Esophagus muscularis mucosa (tissue), 3 donors: ENCODE measurements at regions not wholly inside any gene's neighbourhood (a gene's known extent, or its start where the extent isn't known, plus 50 kb on each side); places are given as distances from the start of the nearest gene placed in this dataset.

Experiments used
- POLR2AphosphoS5 ChIP-seq, 2 donors: sonication (generic); formaldehyde crosslinking; IDR thresholded peaks; one replicate each; pipeline ENCODE4 v1.6.1; 2017; ENCODE audit warnings: antibody characterized with exemption in 2 of 2
- TF ChIP-seq, protein P1 (sequence below), 3 experiments: fragments of 200-600 bp in 2 of 3; fragments of 450-650 bp in 1 of 3; sonication (generic) in 2 of 3; IDR thresholded peaks; one replicate each; pipeline ENCODE4 v1.5.1; 2017 to 2019; ENCODE audit warnings: antibody characterized with exemption in 3 of 3, mild to moderate bottlenecking in 2 of 3, moderate library complexity in 1 of 3

DNA sequence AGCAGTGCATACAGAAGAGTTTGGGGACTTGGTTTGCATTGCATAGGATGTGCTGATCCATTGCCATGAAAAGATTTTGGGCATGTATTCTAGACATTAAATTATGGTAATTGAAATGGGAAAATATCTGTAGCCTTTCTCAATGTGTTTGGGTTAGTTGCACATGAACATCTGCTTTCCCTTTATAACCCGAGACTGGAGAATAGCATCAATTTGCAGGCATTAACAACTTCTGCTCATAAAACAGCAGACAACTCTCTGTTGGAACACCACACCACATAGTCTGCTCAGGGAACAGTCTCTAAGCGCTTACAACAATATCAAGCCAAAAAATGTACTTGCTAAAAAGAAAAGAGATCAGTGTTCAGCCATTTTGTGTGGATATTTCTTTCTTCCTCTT lies 1391.1 kb upstream of the LRRTM3 start:
- no peak for TF ChIP-seq POLR2AphosphoS5 (IDR thresholded peaks at IDR 0.05)
- TF ChIP-seq, protein P1, sequence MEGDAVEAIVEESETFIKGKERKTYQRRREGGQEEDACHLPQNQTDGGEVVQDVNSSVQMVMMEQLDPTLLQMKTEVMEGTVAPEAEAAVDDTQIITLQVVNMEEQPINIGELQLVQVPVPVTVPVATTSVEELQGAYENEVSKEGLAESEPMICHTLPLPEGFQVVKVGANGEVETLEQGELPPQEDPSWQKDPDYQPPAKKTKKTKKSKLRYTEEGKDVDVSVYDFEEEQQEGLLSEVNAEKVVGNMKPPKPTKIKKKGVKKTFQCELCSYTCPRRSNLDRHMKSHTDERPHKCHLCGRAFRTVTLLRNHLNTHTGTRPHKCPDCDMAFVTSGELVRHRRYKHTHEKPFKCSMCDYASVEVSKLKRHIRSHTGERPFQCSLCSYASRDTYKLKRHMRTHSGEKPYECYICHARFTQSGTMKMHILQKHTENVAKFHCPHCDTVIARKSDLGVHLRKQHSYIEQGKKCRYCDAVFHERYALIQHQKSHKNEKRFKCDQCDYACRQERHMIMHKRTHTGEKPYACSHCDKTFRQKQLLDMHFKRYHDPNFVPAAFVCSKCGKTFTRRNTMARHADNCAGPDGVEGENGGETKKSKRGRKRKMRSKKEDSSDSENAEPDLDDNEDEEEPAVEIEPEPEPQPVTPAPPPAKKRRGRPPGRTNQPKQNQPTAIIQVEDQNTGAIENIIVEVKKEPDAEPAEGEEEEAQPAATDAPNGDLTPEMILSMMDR (IDR thresholded peaks at IDR 0.05), result no peak
